ENCODE measurements at regions not wholly inside any gene's neighbourhood (a gene's known extent, or its start where the extent isn't known, plus 50 kb on each side); places are given as distances from the start of the nearest gene placed in this dataset.
A peak's percentile ranks its signal among the peaks of the same experiment; 100 is the strongest.

DNA sequence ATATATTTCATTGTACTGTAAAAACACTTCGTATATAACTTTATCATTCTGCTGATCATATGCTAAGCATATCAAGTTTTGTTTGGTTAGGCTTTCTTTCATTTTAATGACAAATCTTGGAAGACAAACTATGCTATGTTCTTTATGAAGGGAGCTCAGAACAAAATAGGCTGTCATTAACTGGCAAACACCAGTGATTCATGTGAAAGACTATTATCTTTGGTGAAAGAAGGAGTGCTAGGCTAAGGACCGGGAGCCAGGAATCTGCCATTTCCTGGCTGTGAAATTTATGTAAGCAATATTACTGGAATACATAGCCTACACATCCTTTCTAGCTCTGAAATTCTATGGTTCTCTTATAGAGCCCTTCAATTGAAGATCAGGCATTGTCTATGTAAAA lies 136.2 kb upstream of the CCN2 start:
- no peak overlapping the region for H3K4me3 ChIP-seq (ENCODE audit: low read depth, low read length)
- TF ChIP-seq, protein P1, sequence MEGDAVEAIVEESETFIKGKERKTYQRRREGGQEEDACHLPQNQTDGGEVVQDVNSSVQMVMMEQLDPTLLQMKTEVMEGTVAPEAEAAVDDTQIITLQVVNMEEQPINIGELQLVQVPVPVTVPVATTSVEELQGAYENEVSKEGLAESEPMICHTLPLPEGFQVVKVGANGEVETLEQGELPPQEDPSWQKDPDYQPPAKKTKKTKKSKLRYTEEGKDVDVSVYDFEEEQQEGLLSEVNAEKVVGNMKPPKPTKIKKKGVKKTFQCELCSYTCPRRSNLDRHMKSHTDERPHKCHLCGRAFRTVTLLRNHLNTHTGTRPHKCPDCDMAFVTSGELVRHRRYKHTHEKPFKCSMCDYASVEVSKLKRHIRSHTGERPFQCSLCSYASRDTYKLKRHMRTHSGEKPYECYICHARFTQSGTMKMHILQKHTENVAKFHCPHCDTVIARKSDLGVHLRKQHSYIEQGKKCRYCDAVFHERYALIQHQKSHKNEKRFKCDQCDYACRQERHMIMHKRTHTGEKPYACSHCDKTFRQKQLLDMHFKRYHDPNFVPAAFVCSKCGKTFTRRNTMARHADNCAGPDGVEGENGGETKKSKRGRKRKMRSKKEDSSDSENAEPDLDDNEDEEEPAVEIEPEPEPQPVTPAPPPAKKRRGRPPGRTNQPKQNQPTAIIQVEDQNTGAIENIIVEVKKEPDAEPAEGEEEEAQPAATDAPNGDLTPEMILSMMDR (IDR thresholded peaks at IDR 0.05; ENCODE audit: low read depth, low read length): no peak

DNA sequence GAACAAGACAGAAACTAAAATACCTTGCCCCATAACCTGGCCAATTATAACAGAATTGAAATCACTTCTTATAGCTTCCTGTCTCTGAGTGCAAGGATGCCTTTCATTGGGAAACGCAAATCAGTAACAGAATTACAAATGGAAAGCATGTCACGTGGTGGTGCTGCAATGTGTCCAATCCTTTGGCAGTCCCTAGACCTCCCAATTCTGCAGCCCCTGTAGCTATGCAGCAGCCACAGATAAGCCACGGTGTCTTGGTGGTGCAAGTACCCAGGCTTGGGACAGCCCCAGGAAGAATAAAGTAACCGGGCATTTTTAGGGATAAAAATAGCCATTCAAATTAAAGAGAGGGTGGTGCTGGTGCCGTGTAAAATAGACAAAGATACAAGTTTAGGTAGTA lies 134.6 kb upstream of the CCN2 start:
- TF ChIP-seq, protein P1 (IDR thresholded peaks at IDR 0.05; ENCODE audit: low read depth, low read length): no peak
- H3K4me3 ChIP-seq (ENCODE audit: low read depth, low read length): peak overlapping the region; percentile 45

DNA sequence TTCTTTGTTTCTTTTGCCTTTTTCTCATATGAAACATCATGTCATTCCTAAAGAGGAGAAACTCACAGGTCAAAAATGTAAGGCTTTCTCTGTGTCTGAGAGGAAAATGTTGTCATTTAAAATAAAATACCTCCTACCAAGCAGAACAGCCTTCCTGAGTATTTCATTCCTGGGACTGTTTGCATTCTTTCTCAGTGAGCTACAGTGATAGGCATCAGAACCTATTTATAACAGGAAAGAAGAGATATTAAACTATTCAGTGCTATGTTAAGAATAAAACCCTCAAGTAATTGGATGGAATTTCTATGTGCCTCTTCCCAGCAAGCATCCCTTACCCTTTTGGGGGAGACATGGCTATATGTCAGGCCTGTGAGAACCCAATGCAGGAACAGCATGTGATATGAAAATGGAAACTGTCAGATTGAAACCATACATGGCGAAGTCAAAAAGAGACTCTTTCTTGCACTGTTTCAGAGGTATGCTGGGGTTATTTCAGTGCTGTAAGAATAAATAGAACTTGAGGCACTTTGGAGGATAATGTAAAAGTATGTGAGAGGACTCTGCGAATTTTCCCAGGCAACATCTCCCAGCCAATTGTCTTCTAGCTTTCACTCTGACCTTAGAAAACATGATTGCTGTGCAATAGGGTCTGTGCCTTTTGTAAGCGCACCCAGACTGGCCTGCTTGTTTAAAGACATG lies 133.8 kb upstream of the CCN2 start:
- H3K4me3 ChIP-seq (ENCODE audit: low read depth, low read length): peak overlapping the region; percentile 45
- TF ChIP-seq, protein P1 (IDR thresholded peaks at IDR 0.05; ENCODE audit: low read depth, low read length): no peak

DNA sequence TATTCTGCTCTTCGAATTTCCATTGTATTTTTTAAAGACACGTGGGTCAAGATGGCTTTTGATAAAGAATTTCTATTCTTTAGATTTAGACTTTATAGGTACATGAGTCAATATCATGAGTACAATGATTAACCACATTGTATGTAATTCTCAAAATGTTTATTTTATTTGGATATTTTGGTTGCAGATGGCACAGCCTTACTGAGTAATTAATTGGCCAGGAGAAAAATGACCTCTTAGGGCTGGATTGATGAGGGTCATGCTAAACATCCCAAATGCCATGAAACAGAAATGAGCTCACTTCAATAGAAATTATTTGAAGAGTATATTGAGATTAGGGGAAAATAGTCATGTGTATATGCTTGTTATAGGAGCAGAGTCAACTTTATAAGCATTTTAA lies 131.2 kb upstream of the CCN2 start:
- TF ChIP-seq, protein P1 (IDR thresholded peaks at IDR 0.05; ENCODE audit: low read depth, low read length): no peak
- no peak overlapping the region for H3K4me3 ChIP-seq (ENCODE audit: low read depth, low read length)

DNA sequence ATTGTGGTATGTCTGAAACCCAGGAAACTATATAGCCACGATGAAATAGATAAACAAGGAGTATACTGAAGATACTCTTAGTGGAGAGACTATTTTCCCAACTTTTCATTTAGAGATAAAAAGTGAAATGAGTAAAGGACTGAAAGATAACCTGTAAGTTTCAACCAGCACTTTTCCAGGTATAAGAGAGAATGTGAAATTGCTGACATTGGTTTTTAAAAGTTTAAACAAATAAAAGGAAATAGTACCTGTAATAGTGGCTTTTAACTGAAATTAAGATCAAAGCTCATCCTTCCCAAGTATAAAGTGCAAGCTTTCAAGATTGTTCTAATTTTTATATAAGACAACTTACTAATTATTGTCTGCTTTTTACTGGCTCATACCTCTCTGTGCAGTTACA lies 130.2 kb upstream of the CCN2 start:
- no peak overlapping the region for H3K4me3 ChIP-seq (ENCODE audit: low read depth, low read length)
- TF ChIP-seq, protein P1 (IDR thresholded peaks at IDR 0.05; ENCODE audit: low read depth, low read length): no peak

DNA sequence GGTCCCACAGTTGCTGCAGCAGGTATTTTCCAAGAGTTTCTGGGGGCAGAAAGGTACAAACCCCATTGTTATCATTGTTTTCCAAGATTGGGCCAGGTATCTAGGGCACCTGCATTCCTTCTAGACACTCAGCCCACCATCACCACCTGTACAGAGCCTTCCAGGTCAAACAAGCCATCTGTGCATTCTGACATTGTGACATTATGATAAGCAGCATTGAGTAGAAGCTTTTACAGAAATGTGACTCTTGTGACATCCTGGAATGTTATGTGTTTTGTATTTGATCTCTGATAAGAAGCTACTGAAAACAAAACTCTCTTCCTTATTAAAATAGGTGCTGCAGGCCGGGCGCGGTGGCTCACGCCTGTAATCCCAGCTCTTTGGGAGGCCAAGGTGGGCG lies 128.1 kb upstream of the CCN2 start:
- no peak overlapping the region for H3K4me3 ChIP-seq (ENCODE audit: low read depth, low read length)
- TF ChIP-seq, protein P1 (IDR thresholded peaks at IDR 0.05; ENCODE audit: low read depth, low read length): no peak

DNA sequence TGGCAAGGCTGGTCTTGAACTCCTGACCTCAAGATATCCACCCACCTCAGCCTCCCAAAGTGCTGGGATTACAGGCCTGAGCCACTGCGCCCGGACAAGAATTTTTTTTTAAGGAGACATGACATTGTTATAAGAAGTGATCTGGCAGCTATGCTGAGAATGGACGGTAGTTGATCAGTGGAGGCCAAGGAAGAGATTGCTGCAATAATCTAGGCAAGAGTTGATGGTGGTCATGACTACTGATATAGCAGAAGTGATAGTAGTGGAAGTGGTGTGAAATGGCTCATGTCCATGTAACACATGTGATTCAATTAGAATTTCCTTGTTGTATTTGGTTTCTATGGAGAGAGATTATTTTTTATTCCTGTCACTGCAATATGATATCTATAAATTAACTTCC lies 125.3 kb upstream of the CCN2 start:
- TF ChIP-seq, protein P1 (IDR thresholded peaks at IDR 0.05; ENCODE audit: low read depth, low read length): no peak

More for the DNA sequence above, 125.3 kb upstream of the CCN2 start:
- no peak overlapping the region for H3K4me3 ChIP-seq (ENCODE audit: low read depth, low read length)

All from WI38 (cell line).